Caco-2 (cell line): ENCODE measurements at regions not wholly inside any gene's neighbourhood (a gene's known extent, or its start where the extent isn't known, plus 50 kb on each side); places are given as distances from the start of the nearest gene placed in this dataset.

Experiments used
- BruUV-seq: library from RNA; stranded (reverse); fragments of 400-500 nt; replicated peaks from 2 replicates; lab custom pipeline; 2021; lab: Mats Ljungman, UMichigan
- CTCF ChIA-PET: fragments of 300-600 bp; sonication (Branson Sonifier 250); formaldehyde crosslinking; loops from one replicate; lab custom pipeline; 2022; ENCODE audit warnings: antibody characterized with exemption; lab: Charles Lee
- POLR2A ChIA-PET: fragments of 300-600 bp; sonication (Branson Sonifier 250); formaldehyde crosslinking; loops from one replicate; lab custom pipeline; 2022; ENCODE audit warnings: antibody characterized with exemption; lab: Charles Lee
- DNase-seq, 2 experiments: peaks; one replicate each; pipeline versions ENCODE4 v3.0.0 to v3.0.0-alpha.2; 2020 to 2022
- H3K27me3 ChIP-seq: replicated peaks from 2 replicates; pipeline ENCODE4 v1.6.0; 2011; ENCODE audit warnings: low read length; ENCODE audit not compliant: control insufficient read depth, insufficient read depth
- H3K36me3 ChIP-seq: 2 replicates; pipeline ENCODE4 v1.5.1; 2011; ENCODE audit warnings: low read length; ENCODE audit not compliant: control insufficient read depth, insufficient read depth
- H3K4me1 ChIP-seq: fragments of 250-450 bp; sonication (Bioruptor Pico); 2 replicates; pipeline ENCODE4 v1.5.1; 2020; ENCODE audit warnings: mild to moderate bottlenecking
- H3K4me3 ChIP-seq: 2 replicates; pipeline ENCODE4 v1.5.1; 2011; ENCODE audit warnings: low read depth, mild to moderate bottlenecking, control low read depth, low read length
- H3K9me3 ChIP-seq: fragments of 250-450 bp; sonication (Bioruptor Pico); 2 replicates; pipeline ENCODE4 v1.5.1; 2020; ENCODE audit warnings: mild to moderate bottlenecking, moderate library complexity
- H3K27ac Mint-ChIP-seq: one replicate; pipeline ENCODE4 v1.8.0; 2022; ENCODE audit warnings: mixed read lengths; ENCODE audit not compliant: unreplicated experiment
- H3K27me3 Mint-ChIP-seq: one replicate; pipeline ENCODE4 v1.8.0; 2022; ENCODE audit warnings: mixed read lengths; ENCODE audit not compliant: insufficient read depth, unreplicated experiment
- H3K36me3 Mint-ChIP-seq: one replicate; pipeline ENCODE4 v1.8.0; 2022; ENCODE audit warnings: mild to moderate bottlenecking, mixed read lengths; ENCODE audit not compliant: insufficient read depth, unreplicated experiment
- H3K4me1 Mint-ChIP-seq: one replicate; pipeline ENCODE4 v1.8.0; 2022; ENCODE audit warnings: low read depth, mixed read lengths; ENCODE audit not compliant: unreplicated experiment
- H3K4me3 Mint-ChIP-seq: one replicate; pipeline ENCODE4 v1.8.0; 2022; ENCODE audit warnings: mild to moderate bottlenecking, moderate library complexity, mixed read lengths; ENCODE audit not compliant: unreplicated experiment
- H3K9me3 Mint-ChIP-seq: one replicate; pipeline ENCODE4 v1.8.0; 2022; ENCODE audit warnings: mixed read lengths; ENCODE audit not compliant: unreplicated experiment
- CTCF ChIP-seq, 2 experiments: fragments of 200-600 bp in 1 of 2; IDR thresholded peaks; 1 replicate in 1 of 2; 2 replicates in 1 of 2; pipeline versions ENCODE4 v1.5.1 to v1.8.0; 2011 to 2022; ENCODE audit warnings: antibody characterized with exemption in 1 of 2, control low read depth in 1 of 2, inconsistent platforms in 1 of 2, low read depth in 1 of 2, low read length in 1 of 2, mild to moderate bottlenecking in 1 of 2, moderate library complexity in 1 of 2; ENCODE audit not compliant: insufficient read depth in 1 of 2, severe bottlenecking in 1 of 2, unreplicated experiment in 1 of 2
- intact Hi-C: fragments of 100-400 bp; cut with micrococcal nuclease; formaldehyde crosslinking; loops from one replicate; pipeline ENCODE4 v1.10.0; 2022; ENCODE audit not compliant: unreplicated experiment

GRCh38 chr11:112534208-112534607, 273.5 kb upstream of the PLET1 start:
- CTCF ChIA-PET: interaction anchor here (0.8 kb wide), 1 partner anchor 10 kb away, joined by 3 read pairs; no protein-coding TSS in a partner anchor
- Histone ChIP-seq H3K4me3 (no peak overlapping the region), H3K27me3 (no peaks in the 10 kb centered on the region; the same call in 1 of the 2 replicates), H3K36me3 (no peaks in the 10 kb centered on the region), H3K9me3 (no peaks in the 10 kb centered on the region), H3K4me1 (peaks cover 15% of the 10 kb centered on the region)
- no peak for DNase-seq
- intact Hi-C loops: no loop called here
- Mint-ChIP-seq H3K27me3 (peaks cover 14% of the 10 kb centered on the region), H3K4me1 (no peaks in the 10 kb centered on the region), H3K36me3 (no peaks in the 10 kb centered on the region), H3K9me3 (no peaks in the 10 kb centered on the region), H3K27ac (no peak overlapping the region), H3K4me3 (no peak overlapping the region)
- no peak for TF ChIP-seq CTCF (IDR thresholded peaks at IDR 0.05; ENCODE audit: insufficient read depth in 1 of 2, low read depth in 1 of 2, low read length in 1 of 2, severe bottlenecking in 1 of 2, unreplicated experiment in 1 of 2)
- POLR2A ChIA-PET: no interaction called here
- BruUV-seq: no TSS peak

GRCh38 chr11:112537026-112537425, 276.4 kb upstream of the PLET1 start:
- DNase-seq: no peak
- no TSS peak for BruUV-seq
- Mint-ChIP-seq H3K9me3 (no peaks in the 10 kb centered on the region), H3K4me3 (no peak overlapping the region), H3K27me3 (peaks cover 14% of the 10 kb centered on the region), H3K27ac (no peak overlapping the region), H3K36me3 (no peaks in the 10 kb centered on the region), H3K4me1 (no peaks in the 10 kb centered on the region)
- TF ChIP-seq CTCF (IDR thresholded peaks at IDR 0.05; ENCODE audit: insufficient read depth in 1 of 2, low read depth in 1 of 2, low read length in 1 of 2, severe bottlenecking in 1 of 2, unreplicated experiment in 1 of 2): no peak
- POLR2A ChIA-PET: no interaction called here
- Histone ChIP-seq H3K4me1 (peaks cover 15% of the 10 kb centered on the region), H3K9me3 (no peaks in the 10 kb centered on the region), H3K4me3 (no peak overlapping the region), H3K36me3 (no peaks in the 10 kb centered on the region), H3K27me3 (no peaks in the 10 kb centered on the region)
- CTCF ChIA-PET: interaction anchor here (2.4 kb wide), 1 partner anchor 19 kb away, joined by 8 read pairs; no protein-coding TSS in a partner anchor
- intact Hi-C loops: no loop called here

GRCh38 chr11:112537846-112538330, 277.2 kb upstream of the PLET1 start:
- ChIA-PET CTCF (interaction anchor here (2.4 kb wide), 1 partner anchor 18 kb away, joined by 8 read pairs; no protein-coding TSS in a partner anchor), POLR2A (no interaction called here)
- intact Hi-C loops: no loop called here
- Mint-ChIP-seq H3K27ac (no peak overlapping the region), H3K36me3 (no peaks in the 10 kb centered on the region), H3K9me3 (no peaks in the 10 kb centered on the region), H3K4me1 (no peaks in the 10 kb centered on the region), H3K27me3 (peaks cover 14% of the 10 kb centered on the region), H3K4me3 (no peak overlapping the region)
- peak in 1 of 2 experiments; percentile 19 for DNase-seq
- no peaks in the 10 kb centered on the region for H3K9me3 ChIP-seq
- BruUV-seq: no TSS peak
- H3K4me3 ChIP-seq: no peak overlapping the region
- no peaks in the 10 kb centered on the region for H3K27me3 ChIP-seq
- peaks cover 15% of the 10 kb centered on the region for H3K4me1 ChIP-seq
- no peaks in the 10 kb centered on the region for H3K36me3 ChIP-seq
- TF ChIP-seq CTCF (IDR thresholded peaks at IDR 0.05; ENCODE audit: insufficient read depth in 1 of 2, low read depth in 1 of 2, low read length in 1 of 2, severe bottlenecking in 1 of 2, unreplicated experiment in 1 of 2): no peak
